ENCODE measurements at regions not wholly inside any gene's neighbourhood (a gene's known extent, or its start where the extent isn't known, plus 50 kb on each side); places are given as distances from the start of the nearest gene placed in this dataset.

GRCh38 chr18:46297621-46298020 lies 193.4 kb downstream of the HAUS1 start:
- TF ChIP-seq, protein P1, sequence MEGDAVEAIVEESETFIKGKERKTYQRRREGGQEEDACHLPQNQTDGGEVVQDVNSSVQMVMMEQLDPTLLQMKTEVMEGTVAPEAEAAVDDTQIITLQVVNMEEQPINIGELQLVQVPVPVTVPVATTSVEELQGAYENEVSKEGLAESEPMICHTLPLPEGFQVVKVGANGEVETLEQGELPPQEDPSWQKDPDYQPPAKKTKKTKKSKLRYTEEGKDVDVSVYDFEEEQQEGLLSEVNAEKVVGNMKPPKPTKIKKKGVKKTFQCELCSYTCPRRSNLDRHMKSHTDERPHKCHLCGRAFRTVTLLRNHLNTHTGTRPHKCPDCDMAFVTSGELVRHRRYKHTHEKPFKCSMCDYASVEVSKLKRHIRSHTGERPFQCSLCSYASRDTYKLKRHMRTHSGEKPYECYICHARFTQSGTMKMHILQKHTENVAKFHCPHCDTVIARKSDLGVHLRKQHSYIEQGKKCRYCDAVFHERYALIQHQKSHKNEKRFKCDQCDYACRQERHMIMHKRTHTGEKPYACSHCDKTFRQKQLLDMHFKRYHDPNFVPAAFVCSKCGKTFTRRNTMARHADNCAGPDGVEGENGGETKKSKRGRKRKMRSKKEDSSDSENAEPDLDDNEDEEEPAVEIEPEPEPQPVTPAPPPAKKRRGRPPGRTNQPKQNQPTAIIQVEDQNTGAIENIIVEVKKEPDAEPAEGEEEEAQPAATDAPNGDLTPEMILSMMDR (IDR thresholded peaks at IDR 0.05; ENCODE audit: insufficient read depth, low read length, poor library complexity, severe bottlenecking): no peak
- DNase-seq (ENCODE audit: low read depth): no peak
- no peaks in the 10 kb centered on the region for H3K36me3 ChIP-seq (ENCODE audit: control insufficient read depth, insufficient read depth, low read length)
- H3K4me3 ChIP-seq (ENCODE audit: low read depth, low read length): no peak overlapping the region
- H3K27me3 ChIP-seq (ENCODE audit: control insufficient read depth, insufficient read depth, low read length): no peaks in the 10 kb centered on the region

GRCh38 chr18:46298511-46298910 lies 194.3 kb downstream of the HAUS1 start:
- Histone ChIP-seq H3K4me3 (ENCODE audit: low read depth, low read length) (no peak overlapping the region), H3K36me3 (ENCODE audit: control insufficient read depth, insufficient read depth, low read length) (no peaks in the 10 kb centered on the region), H3K27me3 (ENCODE audit: control insufficient read depth, insufficient read depth, low read length) (no peaks in the 10 kb centered on the region)
- TF ChIP-seq, protein P1 (IDR thresholded peaks at IDR 0.05; ENCODE audit: insufficient read depth, low read length, poor library complexity, severe bottlenecking): no peak
- DNase-seq (ENCODE audit: low read depth): no peak

DNA sequence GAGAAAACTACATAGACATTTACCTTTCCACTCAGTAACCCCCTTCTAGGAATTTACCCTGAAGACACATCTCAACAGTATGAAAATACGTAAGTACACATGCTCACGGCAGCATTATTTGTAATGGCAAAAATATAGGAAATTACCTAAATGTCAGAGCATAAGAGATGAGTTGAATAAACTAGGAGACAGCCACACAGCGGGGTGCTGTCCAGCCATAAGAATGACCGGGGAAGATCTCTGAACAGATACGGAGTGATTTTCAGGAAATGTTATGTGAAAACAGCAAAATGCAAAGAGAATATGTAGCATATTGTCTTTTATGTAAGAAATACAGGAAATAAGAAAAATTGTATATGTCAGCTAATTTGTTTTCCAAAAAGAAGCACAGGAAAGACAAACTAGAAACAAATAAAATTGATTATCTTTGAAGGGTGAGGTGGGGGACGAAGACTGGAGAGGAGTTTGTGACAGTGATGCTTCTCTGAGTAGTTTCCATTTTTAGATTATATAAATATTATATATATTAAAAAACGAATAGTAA lies 195.4 kb downstream of the HAUS1 start:
- H3K27me3 ChIP-seq (ENCODE audit: control insufficient read depth, insufficient read depth, low read length): peaks cover 2% of the 10 kb centered on the region
- no peak overlapping the region for H3K4me3 ChIP-seq (ENCODE audit: low read depth, low read length)
- no peaks in the 10 kb centered on the region for H3K36me3 ChIP-seq (ENCODE audit: control insufficient read depth, insufficient read depth, low read length)
- TF ChIP-seq, protein P1 (IDR thresholded peaks at IDR 0.05; ENCODE audit: insufficient read depth, low read length, poor library complexity, severe bottlenecking): no peak
- DNase-seq (ENCODE audit: low read depth): no peak

DNA sequence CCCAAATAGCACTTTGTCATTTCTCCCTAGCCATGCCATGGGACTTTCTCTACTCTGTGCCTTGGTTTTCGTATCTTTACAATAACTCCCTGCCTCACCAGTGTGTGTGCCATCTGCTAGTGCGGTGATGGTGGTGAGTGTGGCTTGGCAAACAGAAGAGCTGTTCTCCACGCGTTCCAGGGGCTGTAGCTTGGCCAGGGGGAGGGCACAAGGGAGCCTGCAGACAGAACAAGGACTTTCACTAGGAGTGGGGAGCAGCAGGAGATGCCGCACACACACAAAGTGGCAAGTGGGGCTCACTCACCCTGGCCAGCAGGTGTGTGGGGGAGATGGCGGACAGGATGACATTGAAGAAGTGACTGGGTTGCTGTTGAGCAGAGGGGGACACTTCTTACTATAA lies 196.9 kb downstream of the HAUS1 start:
- Histone ChIP-seq H3K36me3 (ENCODE audit: control insufficient read depth, insufficient read depth, low read length) (no peaks in the 10 kb centered on the region), H3K4me3 (ENCODE audit: low read depth, low read length) (no peak overlapping the region), H3K27me3 (ENCODE audit: control insufficient read depth, insufficient read depth, low read length) (peaks cover 2% of the 10 kb centered on the region)
- TF ChIP-seq, protein P1 (IDR thresholded peaks at IDR 0.05; ENCODE audit: insufficient read depth, low read length, poor library complexity, severe bottlenecking): no peak
- DNase-seq (ENCODE audit: low read depth): no peak

DNA sequence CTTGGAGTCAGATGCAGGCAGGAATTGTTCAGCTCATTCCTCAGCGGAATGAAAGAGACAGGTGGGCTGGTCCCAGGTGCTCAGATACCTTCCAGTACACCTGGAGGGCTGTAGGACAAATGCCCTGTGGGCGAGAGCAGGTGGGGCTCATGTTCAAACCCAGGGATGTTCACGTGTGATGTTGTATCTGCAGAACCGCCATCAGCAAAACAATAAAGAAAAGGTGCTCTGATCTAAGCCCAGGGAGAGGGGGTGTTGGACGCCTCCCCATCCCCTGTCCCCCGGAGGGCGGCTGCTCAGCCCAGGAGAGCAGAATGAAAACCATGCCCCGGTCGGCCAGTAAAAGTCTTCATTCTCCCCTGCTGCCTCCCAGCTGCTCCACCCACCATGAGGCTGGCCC lies 197.4 kb downstream of the HAUS1 start:
- TF ChIP-seq, protein P1 (IDR thresholded peaks at IDR 0.05; ENCODE audit: insufficient read depth, low read length, poor library complexity, severe bottlenecking): no peak
- H3K4me3 ChIP-seq (ENCODE audit: low read depth, low read length): no peak overlapping the region
- no peak for DNase-seq (ENCODE audit: low read depth)
- H3K36me3 ChIP-seq (ENCODE audit: control insufficient read depth, insufficient read depth, low read length): no peaks in the 10 kb centered on the region
- H3K27me3 ChIP-seq (ENCODE audit: control insufficient read depth, insufficient read depth, low read length): peaks cover 2% of the 10 kb centered on the region
